ENCODE measurements at regions not wholly inside any gene's neighbourhood (a gene's known extent, or its start where the extent isn't known, plus 50 kb on each side); places are given as distances from the start of the nearest gene placed in this dataset.

DNA sequence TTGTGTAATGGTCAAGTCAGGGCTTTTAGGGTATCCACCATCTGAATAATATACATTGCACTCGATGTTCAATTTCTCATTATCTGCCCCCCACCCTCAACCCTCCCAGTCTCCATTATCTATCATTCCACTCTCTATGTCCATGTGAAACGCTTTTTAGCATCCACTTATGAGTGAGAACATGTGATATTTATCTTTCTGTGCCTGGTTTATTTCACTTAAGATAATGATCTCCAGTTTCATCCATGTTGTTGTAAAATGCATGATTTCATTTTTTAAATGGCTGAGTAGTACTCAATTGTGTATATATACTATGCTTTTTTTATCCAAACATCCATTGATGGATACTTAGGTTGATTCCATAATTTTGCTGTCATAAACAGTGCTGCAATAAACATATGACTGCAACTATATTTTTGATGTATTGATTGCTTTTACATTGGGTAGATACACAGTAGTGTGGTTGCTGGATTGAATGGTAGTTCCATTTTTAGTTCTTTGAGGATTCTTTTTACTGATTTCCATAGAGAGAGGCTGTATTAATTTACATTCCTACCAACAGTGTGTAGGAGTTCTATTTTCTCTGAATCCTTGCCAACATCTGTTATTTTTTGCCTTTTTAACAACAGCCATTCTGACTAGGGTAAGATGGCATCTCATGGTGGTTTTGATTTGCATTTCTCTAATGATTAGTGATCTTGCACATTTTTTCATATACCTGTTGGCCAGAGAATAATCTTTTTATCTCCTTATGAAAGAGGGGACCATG is 332.9 kb upstream of the TGFBR2 start:
- Histone ChIP-seq H4K91ac (ENCODE audit: insufficient read depth, low read depth, low read length) (no peak overlapping the region), H3K18ac (ENCODE audit: low read depth, low read length) (no peak overlapping the region), H2BK120ac (ENCODE audit: low read depth, low read length) (no peak overlapping the region), H3K4me2 (ENCODE audit: low read depth, low read length) (peak overlapping the region; percentile 70; the same call in 1 of the 2 replicates), H3K9me3 (ENCODE audit: control insufficient read depth, insufficient read depth, low read length) (no peaks in the 10 kb centered on the region), H3K23ac (ENCODE audit: low read depth, low read length) (no peak overlapping the region), H3K9ac (ENCODE audit: low read depth, low read length) (no peak overlapping the region), H4K8ac (ENCODE audit: low read depth in 2 of 2, low read length in 2 of 2) (no peak overlapping the region), H3K14ac (replicated peaks; ENCODE audit: low read depth, low read length) (no peak overlapping the region; the same call in 1 of the 2 replicates), H3K4me3 (ENCODE audit: insufficient read depth, low read depth, low read length) (no peak overlapping the region), H3K27me3 (ENCODE audit: control insufficient read depth, insufficient read depth, low read length) (no peaks in the 10 kb centered on the region), H2AK5ac (ENCODE audit: low read depth, low read length) (no peak overlapping the region), H2AFZ (replicated peaks; ENCODE audit: low read length, poor library complexity) (no peak overlapping the region), H3K56ac (ENCODE audit: extremely low read depth, insufficient read depth, low read length) (no peak overlapping the region; the same call in 1 of the 2 replicates), H4K20me1 (ENCODE audit: insufficient read depth, low read length) (no peaks in the 10 kb centered on the region), H3K4ac (ENCODE audit: low read depth, low read length) (no peak overlapping the region), H3K36me3 (ENCODE audit: control insufficient read depth, insufficient read depth, low read length) (no peaks in the 10 kb centered on the region), H3K9me1 (ENCODE audit: insufficient read depth, low read length) (no peaks in the 10 kb centered on the region), H2BK5ac (ENCODE audit: low read depth, low read length, poor library complexity, severe bottlenecking) (peak overlapping the region; percentile 33), H3K4me1 (ENCODE audit: control insufficient read depth, insufficient read depth, low read length) (peaks cover 3% of the 10 kb centered on the region; the same call in 1 of the 2 replicates), H3K27ac (ENCODE audit: insufficient read depth, low read length) (no peak overlapping the region), H3K79me1 (ENCODE audit: low read depth in 1 of 2, low read length in 2 of 2) (no peaks in the 10 kb centered on the region), H2AK9ac (replicated peaks; ENCODE audit: low read depth, low read length, poor library complexity) (no peak overlapping the region), H4K5ac (ENCODE audit: low read depth, low read length) (no peak overlapping the region), H2BK15ac (ENCODE audit: low read depth, low read length) (no peak overlapping the region), H2BK20ac (ENCODE audit: low read depth, low read length) (no peak overlapping the region)
- dilution Hi-C loops (cut with HindIII; ENCODE audit: low sequenced_read_pairs, unreplicated experiment) (no loop called here), in situ Hi-C loops (cut with MboI; ENCODE audit: low sequenced_read_pairs) (no loop called here), intact Hi-C loops (cut with micrococcal nuclease) (no loop called here)
- ChIA-PET CTCF (interaction anchor here (0.7 kb wide), 1 partner anchor 1122 kb away, joined by 6 read pairs; no protein-coding TSS in a partner anchor), POLR2A (ENCODE audit: unreplicated experiment) (no interaction called here)
- peak; percentile 44 for DNase-seq
- no CpG with 5 or more reads among the region's 2 CpGs for WGBS, 2 experiments (ENCODE audit: extremely low coverage in 2 of 2, insufficient read length in 1 of 2)
- no TSS peak for BruUV-seq (replicated peaks)
- no peak for TF ChIP-seq MAZ (IDR thresholded peaks at IDR 0.05; ENCODE audit: borderline replicate concordance, low read depth, low read length)
- TF ChIP-seq CHD1 (IDR thresholded peaks at IDR 0.05; ENCODE audit: low read depth, low read length) = no peak
- TF ChIP-seq CTCF (conservative IDR thresholded peaks at IDR 0.05; ENCODE audit: low read depth, low read length) = no peak
- TF ChIP-seq, protein P1, sequence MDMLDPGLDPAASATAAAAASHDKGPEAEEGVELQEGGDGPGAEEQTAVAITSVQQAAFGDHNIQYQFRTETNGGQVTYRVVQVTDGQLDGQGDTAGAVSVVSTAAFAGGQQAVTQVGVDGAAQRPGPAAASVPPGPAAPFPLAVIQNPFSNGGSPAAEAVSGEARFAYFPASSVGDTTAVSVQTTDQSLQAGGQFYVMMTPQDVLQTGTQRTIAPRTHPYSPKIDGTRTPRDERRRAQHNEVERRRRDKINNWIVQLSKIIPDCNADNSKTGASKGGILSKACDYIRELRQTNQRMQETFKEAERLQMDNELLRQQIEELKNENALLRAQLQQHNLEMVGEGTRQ (IDR thresholded peaks at IDR 0.05; ENCODE audit: low read depth, low read length) = no peak
- no peak for TF ChIP-seq RCOR1 (IDR thresholded peaks at IDR 0.05; ENCODE audit: insufficient replicate concordance, low read length)
- ATAC-seq (ENCODE audit: low read depth) = peak; percentile 76

All from IMR-90 (cell line).